GM21528 (cell line): ENCODE measurements at regions not wholly inside any gene's neighbourhood (a gene's known extent, or its start where the extent isn't known, plus 50 kb on each side); places are given as distances from the start of the nearest gene placed in this dataset.
"Not testable (repeated sequence)": the region's sequence is repeated elsewhere in the genome, so short reads cannot be mapped to it uniquely, and the experiment has no call there.

Source experiments
- ATAC-seq: cut with Tn5 transposase; IDR thresholded peaks from one replicate; pipeline ENCODE4 v1.9.1; 2021; ENCODE audit warnings: mild to moderate bottlenecking, moderate library complexity; ENCODE audit not compliant: unreplicated experiment, low FRiP score

DNA sequence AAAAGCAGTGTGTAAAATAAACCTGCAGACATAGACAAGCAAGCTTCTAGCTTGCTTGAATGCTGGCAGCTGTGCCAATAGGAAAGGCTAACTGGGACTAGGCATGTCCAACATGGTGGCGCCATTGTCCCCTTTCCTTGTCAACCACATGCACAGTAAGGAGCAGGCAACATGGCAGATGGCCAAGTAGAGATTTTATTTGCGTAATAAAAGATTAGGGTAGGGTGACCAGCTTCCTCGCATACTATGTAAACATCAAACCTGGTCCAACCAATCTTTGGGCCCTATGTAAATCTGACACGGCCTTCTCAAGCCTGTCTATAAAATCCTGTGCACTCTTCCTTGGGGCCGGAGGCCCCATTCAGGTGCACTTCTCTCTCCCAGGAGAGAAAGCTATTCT is 575.4 kb upstream of the GOLIM4 start:
- ATAC-seq = no peak

DNA sequence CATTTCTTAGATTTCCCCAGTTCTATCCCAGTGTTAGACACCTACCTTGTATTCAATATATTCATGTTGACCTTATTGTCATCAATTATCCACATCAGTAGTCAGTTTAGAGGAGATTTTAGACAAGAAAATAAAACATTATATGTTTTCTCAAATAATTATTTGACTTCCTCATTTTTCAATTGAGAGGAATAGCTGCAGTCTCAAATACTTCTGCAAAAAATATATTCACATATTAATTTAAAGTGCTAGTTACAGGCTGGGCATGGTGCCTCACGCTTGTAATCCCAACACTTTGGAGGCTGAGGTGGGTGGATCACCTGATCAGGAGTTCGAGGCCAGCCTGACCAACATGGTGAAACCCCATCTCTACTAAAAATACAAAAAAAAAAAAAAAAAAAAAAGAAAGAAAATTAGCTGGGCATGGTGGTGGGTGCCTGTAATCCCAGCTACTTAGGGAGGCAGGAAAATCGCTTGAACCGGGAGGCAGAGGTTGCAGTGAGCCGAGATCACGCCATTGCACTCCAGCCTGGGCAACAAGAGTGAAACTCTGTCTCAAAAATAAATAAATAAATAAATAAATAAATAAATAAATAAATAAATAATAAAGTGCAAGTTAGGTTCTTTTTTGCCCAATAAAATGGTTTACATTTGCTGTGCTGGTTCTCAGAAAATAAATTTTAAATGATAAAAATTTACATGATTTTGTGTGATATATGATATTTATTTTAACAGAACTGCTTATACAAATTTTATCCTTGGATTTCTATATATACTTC is 565.3 kb upstream of the GOLIM4 start:
- not testable (repeated sequence) for ATAC-seq

DNA sequence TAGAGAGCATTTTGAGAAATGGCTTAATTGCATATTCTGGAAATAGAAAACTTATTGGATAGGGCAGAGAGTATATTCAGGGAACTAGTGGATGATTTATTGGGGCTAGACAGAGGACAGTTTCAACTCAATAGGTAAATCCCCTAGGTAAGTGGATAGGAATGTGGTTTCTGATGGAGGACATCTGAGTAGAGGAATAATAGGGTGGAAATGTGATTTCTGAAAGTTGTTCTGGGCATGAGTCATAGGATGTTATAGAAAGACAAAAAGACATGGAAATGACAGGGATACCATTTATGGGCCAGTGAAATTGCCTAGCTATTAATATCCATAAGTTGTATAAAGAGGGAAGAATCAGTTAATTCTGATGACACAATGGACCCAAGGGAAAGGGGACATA is 563.3 kb upstream of the GOLIM4 start:
- no peak for ATAC-seq

DNA sequence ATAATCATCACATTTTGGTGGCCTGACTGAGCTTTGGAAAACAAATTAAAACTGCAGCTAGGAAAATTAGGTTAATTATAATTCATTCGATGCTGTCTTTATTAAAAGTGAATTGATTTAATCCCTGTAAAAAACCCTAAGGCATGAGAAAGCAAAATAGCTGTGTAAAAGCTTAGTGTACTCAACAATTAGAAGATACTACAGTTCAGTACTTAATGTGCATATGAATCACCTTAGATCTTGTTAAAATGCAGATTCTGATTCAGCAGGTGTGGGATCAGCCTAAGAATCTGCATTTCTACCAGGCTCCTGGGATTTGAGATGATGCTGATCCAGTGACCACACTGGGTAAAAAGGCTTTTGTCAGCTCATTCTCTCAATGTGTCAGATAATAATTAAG is 559.9 kb upstream of the GOLIM4 start:
- ATAC-seq = no peak

DNA sequence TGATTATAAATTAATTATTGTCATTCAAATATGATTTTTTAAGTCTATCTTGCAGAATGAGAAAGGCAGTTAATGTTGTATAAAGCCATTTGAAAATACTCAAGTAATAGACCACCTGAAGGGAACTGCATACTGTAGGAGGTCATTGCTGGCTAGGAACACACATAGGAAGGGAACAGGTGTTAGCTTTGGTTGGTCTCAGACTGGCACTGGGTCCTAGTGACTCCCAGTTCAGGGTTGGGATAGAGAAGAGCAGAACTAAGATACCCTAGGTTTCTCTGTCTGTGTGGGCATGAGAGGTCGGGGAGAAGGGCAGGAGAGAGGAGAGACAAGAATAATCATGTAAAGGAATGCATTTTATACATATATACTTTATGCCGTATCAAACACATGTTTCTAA is 559.0 kb upstream of the GOLIM4 start:
- ATAC-seq = no peak

DNA sequence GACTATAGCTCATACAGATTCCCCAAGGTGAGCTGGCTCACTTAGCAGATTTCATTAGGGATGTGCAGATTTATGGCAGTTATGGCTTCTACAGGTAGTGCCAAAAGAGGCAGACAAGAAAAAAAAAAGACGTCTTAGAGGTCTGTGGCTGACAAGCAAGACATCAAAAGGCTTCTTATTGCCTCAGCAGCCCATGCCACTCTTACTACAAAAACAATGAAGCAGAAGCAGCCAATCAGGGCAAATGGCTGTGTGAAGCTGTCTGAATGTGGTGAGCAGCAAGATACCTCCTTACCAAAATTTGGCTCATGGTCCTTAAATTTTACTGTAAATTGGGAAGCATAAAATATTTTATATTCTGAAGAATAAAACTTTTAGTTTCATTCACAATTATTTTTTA is 557.5 kb upstream of the GOLIM4 start:
- ATAC-seq = no peak

- no peak for ATAC-seq
These were observed 552.6 kb upstream of the GOLIM4 start for GRCh38 chr3:168648321-168648720.

DNA sequence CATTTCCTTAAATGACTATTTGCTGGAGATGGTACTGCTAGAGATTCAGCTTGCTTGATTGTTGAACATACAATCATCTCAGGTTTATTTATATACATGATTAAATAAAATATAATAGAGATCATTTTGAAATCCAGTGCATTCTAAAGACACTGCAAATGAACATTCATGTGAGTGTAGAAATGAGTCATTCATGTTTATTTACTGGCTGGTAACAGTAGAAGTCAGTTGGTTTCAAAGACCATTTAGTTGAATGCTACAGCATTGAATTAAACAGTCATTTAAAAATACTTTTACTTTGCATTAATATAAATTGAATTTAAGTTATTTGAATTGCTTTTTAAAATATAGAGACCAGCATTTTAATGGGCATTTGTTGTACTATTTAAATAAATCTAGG is 551.9 kb upstream of the GOLIM4 start:
- ATAC-seq = no peak

GRCh38 chr3:168645180-168645579 is 549.5 kb upstream of the GOLIM4 start:
- ATAC-seq = no peak

DNA sequence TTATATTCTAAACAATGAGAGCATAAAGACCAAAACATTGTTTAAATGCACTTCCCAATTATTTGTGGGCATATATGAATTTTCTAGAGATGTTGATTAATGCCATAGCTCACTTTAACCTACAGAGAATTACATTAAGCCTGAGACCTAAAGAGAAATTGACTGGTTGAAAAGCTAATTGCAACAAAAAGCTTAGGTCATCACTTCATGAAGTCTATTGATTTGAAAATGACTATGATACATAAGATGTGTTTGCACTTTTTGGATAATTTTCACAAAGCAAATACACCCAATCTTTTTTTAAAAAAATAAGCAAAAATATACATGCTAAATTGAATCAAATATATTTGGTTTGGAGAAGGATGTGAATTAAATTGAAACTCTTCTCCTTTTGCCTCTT is 532.8 kb upstream of the GOLIM4 start:
- ATAC-seq = no peak

DNA sequence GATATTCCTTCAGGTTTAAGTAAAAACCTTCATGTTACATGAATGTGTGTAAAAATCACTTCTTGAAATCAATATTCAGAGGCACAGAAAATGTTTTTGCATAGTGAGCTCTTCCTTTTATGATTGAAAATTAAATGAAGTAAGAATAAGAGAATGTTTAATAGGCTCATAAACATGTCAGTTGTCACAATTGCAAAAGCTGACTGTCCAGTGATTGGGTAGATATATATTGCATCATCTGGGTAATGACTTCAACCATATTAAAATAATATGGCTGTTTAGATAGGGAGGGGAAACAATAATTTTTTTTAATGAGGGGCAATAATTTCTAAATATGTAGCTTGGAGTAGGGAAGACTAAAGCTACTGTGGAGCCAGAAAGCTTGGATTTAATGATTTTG is 529.8 kb upstream of the GOLIM4 start:
- no peak for ATAC-seq

- ATAC-seq = no peak
These were observed 529.2 kb upstream of the GOLIM4 start for GRCh38 chr3:168624892-168625448.

GRCh38 chr3:168624195-168624594 is 528.5 kb upstream of the GOLIM4 start:
- ATAC-seq = no peak

DNA sequence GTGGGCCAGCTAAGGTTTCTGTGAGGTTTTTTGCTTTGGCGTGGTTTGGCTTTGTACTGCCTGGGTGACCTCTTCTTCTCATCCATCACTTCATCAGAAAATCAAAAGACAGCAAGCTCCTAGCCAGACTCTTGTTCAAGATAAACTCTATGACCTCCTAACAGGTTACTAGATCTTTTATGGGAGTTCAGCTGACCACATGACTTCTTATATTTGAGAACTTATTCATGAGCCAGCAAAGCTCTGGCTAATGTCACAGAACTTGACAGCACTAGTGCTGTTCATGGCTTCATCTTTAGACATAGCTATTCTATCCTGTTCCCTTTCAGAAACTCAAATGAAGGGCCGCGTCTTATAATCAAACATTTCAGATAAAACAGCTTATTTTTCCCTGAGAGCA is 527.1 kb upstream of the GOLIM4 start:
- no peak for ATAC-seq

- ATAC-seq = no peak
These were observed 525.1 kb upstream of the GOLIM4 start for GRCh38 chr3:168620854-168621253.

DNA sequence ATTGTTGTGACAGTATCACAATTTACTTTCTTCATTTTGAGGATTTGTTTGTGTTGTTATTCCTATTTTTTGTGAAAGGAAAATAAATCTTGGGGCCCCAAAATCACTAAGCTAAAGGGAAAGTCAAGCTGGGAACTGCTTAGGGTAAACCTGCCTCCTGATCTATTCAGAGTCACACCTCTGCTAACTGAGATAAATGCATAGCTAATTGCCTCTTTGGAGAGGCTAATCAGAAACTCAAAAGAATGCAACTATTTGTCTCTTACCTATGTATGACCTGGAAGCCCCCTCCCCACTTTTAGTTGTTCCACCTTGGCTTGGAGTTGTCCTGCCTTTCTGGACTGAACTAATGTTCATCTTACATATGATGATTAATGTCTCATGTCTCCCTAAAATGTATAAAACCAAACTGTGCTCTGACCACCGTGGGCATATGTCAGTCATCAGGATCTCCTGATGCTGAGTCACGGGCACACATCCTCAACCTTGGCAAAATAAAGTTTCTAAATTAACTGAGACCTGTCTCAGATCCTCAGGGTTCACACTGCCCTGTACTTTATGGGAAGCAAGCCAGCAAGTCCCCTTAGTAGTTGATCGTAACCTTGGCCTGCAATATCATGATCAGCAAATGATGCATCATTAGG is 523.2 kb upstream of the GOLIM4 start:
- no peak for ATAC-seq

DNA sequence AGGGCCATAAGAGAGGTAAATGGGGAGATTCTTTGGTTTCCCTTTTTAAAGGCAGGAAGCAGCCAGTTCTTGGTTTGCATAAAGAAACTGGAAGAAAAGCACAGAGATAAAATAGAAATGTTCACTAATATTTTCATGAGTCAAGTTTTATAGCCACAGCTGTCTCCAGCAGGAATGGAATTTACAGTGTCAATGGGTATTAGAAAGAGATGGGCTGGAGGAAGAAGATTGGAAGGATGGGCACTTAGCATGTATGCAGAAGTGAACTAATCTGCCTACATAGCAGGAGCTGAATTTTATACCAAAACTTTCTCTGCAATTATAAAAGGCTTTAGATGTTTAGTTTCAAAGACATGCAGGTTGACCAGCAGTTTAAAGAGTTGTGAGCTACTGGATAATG is 521.9 kb upstream of the GOLIM4 start:
- no peak for ATAC-seq

- no peak for ATAC-seq
These were observed 521.2 kb upstream of the GOLIM4 start for GRCh38 chr3:168616915-168617314.

- ATAC-seq = no peak
These were observed 519.8 kb upstream of the GOLIM4 start for GRCh38 chr3:168615493-168616020.

DNA sequence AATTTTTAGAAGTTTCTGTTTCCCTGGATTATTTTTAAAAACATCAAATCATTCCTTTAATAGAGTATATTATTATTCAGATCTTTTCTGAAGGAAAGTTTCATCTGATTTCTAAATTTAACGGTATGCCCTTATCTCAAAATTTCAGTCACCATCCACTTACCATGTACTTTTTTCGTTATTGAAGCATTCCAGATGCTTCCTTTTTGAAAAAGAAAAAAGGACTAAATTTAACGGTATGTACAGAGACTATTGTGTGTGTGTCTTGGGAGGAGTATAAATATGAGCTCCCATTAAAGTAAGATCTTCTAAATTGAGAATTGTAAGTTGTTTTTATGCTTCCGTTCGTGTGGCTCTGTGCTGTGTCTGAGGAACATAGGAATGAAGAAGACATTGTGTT is 517.4 kb upstream of the GOLIM4 start:
- no peak for ATAC-seq

- no peak for ATAC-seq
These were observed 516.9 kb upstream of the GOLIM4 start for GRCh38 chr3:168612671-168613070.

GRCh38 chr3:168611826-168612225 is 516.1 kb upstream of the GOLIM4 start:
- ATAC-seq = no peak
